ENCODE measurements at regions not wholly inside any gene's neighbourhood (a gene's known extent, or its start where the extent isn't known, plus 50 kb on each side); places are given as distances from the start of the nearest gene placed in this dataset.

GRCh38 chr6:27066802-27067201 lies 180.7 kb upstream of the PRSS16 start:
- H3K27ac ChIP-seq = no peak overlapping the region
- no peak overlapping the region for H3K4me3 ChIP-seq (replicated peaks in 1 of 3)
- no peaks in the 10 kb centered on the region for H3K36me3 ChIP-seq
- DNase-seq = no peak
- 64 to 73% methylated on average over 1 of the region's 1 CpG for WGBS, 2 donors
- no peaks in the 10 kb centered on the region for H3K9me3 ChIP-seq
- no peak for TF ChIP-seq CTCF (IDR thresholded peaks at IDR 0.05)
- no peak for TF ChIP-seq POLR2A (IDR thresholded peaks at IDR 0.05)
- intact Hi-C loops (cut with DNase I) = no loop called here
- H3K4me1 ChIP-seq = no peaks in the 10 kb centered on the region
- no peaks in the 10 kb centered on the region for H3K27me3 ChIP-seq

- Histone ChIP-seq H3K27ac (no peak overlapping the region), H3K4me1 (no peaks in the 10 kb centered on the region), H3K4me3 (replicated peaks in 1 of 3) (no peak overlapping the region), H3K36me3 (no peaks in the 10 kb centered on the region), H3K9me3 (no peaks in the 10 kb centered on the region), H3K27me3 (no peaks in the 10 kb centered on the region)
- 81 to 87% methylated on average over 3 of the region's 3 CpGs for WGBS, 2 donors
- intact Hi-C loops (cut with DNase I) = no loop called here
- no peak for DNase-seq
- TF ChIP-seq POLR2A (IDR thresholded peaks at IDR 0.05) = no peak
- TF ChIP-seq CTCF (IDR thresholded peaks at IDR 0.05) = no peak
Measured at GRCh38 chr6:27073441-27073840, 174.1 kb upstream of the PRSS16 start.

- no peaks in the 10 kb centered on the region for H3K36me3 ChIP-seq
- TF ChIP-seq CTCF (IDR thresholded peaks at IDR 0.05) = no peak
- TF ChIP-seq POLR2A (IDR thresholded peaks at IDR 0.05) = no peak
- no peaks in the 10 kb centered on the region for H3K27me3 ChIP-seq
- H3K4me1 ChIP-seq = peaks cover 0 to 3% of the 10 kb centered on the region in 2 donors
- H3K27ac ChIP-seq = no peak overlapping the region
- H3K4me3 ChIP-seq (replicated peaks in 1 of 3) = no peak overlapping the region
- intact Hi-C loops (cut with DNase I) = no loop called here
- no peaks in the 10 kb centered on the region for H3K9me3 ChIP-seq
- DNase-seq = no peak
- 75 to 82% methylated on average over 1 of the region's 1 CpG for WGBS, 2 donors
Measured at GRCh38 chr6:27076116-27076515, 171.4 kb upstream of the PRSS16 start.

- Histone ChIP-seq H3K27ac (no peak overlapping the region), H3K27me3 (no peaks in the 10 kb centered on the region), H3K9me3 (no peaks in the 10 kb centered on the region), H3K4me3 (replicated peaks in 1 of 3) (no peak overlapping the region), H3K4me1 (peaks cover 0 to 3% of the 10 kb centered on the region in 2 donors), H3K36me3 (no peaks in the 10 kb centered on the region)
- intact Hi-C loops (cut with DNase I) = no loop called here
- peak in 5 of 6 experiments; percentile 16 to 83 (median 70) for TF ChIP-seq CTCF (IDR thresholded peaks at IDR 0.05)
- no peak for TF ChIP-seq POLR2A (IDR thresholded peaks at IDR 0.05)
- 1 to 3% methylated on average over 9 of the region's 9 CpGs for WGBS, 2 donors
- peak; percentile 44 to 52 for DNase-seq
Measured at GRCh38 chr6:27078734-27079357, 168.7 kb upstream of the PRSS16 start.

GRCh38 chr6:27081188-27081587 lies 166.3 kb upstream of the PRSS16 start:
- Histone ChIP-seq H3K36me3 (no peaks in the 10 kb centered on the region), H3K27ac (no peak overlapping the region), H3K9me3 (no peaks in the 10 kb centered on the region), H3K4me3 (replicated peaks in 1 of 3) (no peak overlapping the region), H3K4me1 (peaks cover 0 to 3% of the 10 kb centered on the region in 2 donors), H3K27me3 (peaks cover 3% of the 10 kb centered on the region)
- DNase-seq = no peak
- intact Hi-C loops (cut with DNase I) = loop anchor here (10.0 kb wide), 1 partner anchor 466 kb away; no protein-coding TSS in a partner anchor
- TF ChIP-seq POLR2A (IDR thresholded peaks at IDR 0.05) (no peak), CTCF (IDR thresholded peaks at IDR 0.05) (no peak)

Measured in thyroid gland (tissue), 4 donors.